OCI-LY7 (cell line): ENCODE measurements at regions not wholly inside any gene's neighbourhood (a gene's known extent, or its start where the extent isn't known, plus 50 kb on each side); places are given as distances from the start of the nearest gene placed in this dataset.

Experiments used
- BruUV-seq: library from RNA; stranded (reverse); fragments of 400-500 nt; replicated peaks from 2 replicates; lab custom pipeline; 2021; lab: Mats Ljungman, UMichigan
- CTCF ChIA-PET: fragments of 300-600 bp; sonication (Branson Sonifier 250); formaldehyde crosslinking; loops from one replicate; lab custom pipeline; 2022; ENCODE audit warnings: antibody characterized with exemption; ENCODE audit not compliant: unreplicated experiment; lab: Charles Lee
- POLR2A ChIA-PET: fragments of 300-600 bp; sonication (Branson Sonifier 250); formaldehyde crosslinking; loops from one replicate; lab custom pipeline; 2022; ENCODE audit warnings: antibody characterized with exemption; lab: Charles Lee
- DNase-seq: peaks from one replicate; pipeline ENCODE4 v3.0.0-alpha.2; 2015; ENCODE audit warnings: low spot score
- H2AFZ ChIP-seq: fragments of 200-600 bp; sonication (generic), shearing (Covaris generic); 2 replicates; pipeline ENCODE4 v1.6.1; 2014; ENCODE audit warnings: mild to moderate bottlenecking, antibody characterized with exemption, low read length, moderate library complexity
- H3K27ac ChIP-seq: fragments of 200-600 bp; sonication (generic); 2 replicates; pipeline ENCODE4 v1.5.1; 2014; ENCODE audit warnings: mixed run types, low read depth, mild to moderate bottlenecking, moderate library complexity, low read length, inconsistent platforms; ENCODE audit not compliant: poor library complexity, severe bottlenecking
- H3K36me3 ChIP-seq: fragments of 200-600 bp; sonication (generic); 2 replicates; pipeline ENCODE4 v1.6.1; 2014; ENCODE audit warnings: mild to moderate bottlenecking, antibody characterized with exemption, low read length, moderate library complexity, mixed read lengths; ENCODE audit not compliant: insufficient read depth
- H3K4me1 ChIP-seq: fragments of 200-600 bp; sonication (generic); 2 replicates; pipeline ENCODE4 v1.5.1; 2014; ENCODE audit warnings: mild to moderate bottlenecking, low read length; ENCODE audit not compliant: insufficient read depth, poor library complexity, severe bottlenecking
- H3K4me2 ChIP-seq: fragments of 200-600 bp; sonication (generic); 2 replicates; pipeline ENCODE4 v1.6.1; 2014; ENCODE audit warnings: mild to moderate bottlenecking, low read length
- H3K4me3 ChIP-seq: fragments of 200-600 bp; sonication (generic); 2 replicates; pipeline ENCODE4 v1.5.1; 2014; ENCODE audit warnings: mild to moderate bottlenecking, low read depth, low read length; ENCODE audit not compliant: poor library complexity, severe bottlenecking
- H3K79me2 ChIP-seq: fragments of 200-600 bp; sonication (generic); 2 replicates; pipeline ENCODE4 v1.6.1; 2016; ENCODE audit warnings: low read depth, mild to moderate bottlenecking, low read length, moderate library complexity, mixed read lengths; ENCODE audit not compliant: insufficient read depth
- H3K9me2 ChIP-seq: fragments of 200-600 bp; sonication (generic); 2 replicates; pipeline ENCODE4 v1.6.1; 2016; ENCODE audit warnings: mild to moderate bottlenecking, low read length, mixed read lengths; ENCODE audit not compliant: insufficient read depth
- H3K9me3 ChIP-seq: fragments of 200-600 bp; sonication (generic); 2 replicates; pipeline ENCODE4 v1.6.1; 2014; ENCODE audit warnings: mild to moderate bottlenecking, mixed run types, low read length, mixed read lengths
- H4K20me1 ChIP-seq: fragments of 200-600 bp; sonication (generic); 2 replicates; pipeline ENCODE4 v1.6.1; 2014; ENCODE audit warnings: mild to moderate bottlenecking, antibody characterized with exemption, low read length, moderate library complexity, mixed read lengths; ENCODE audit not compliant: insufficient read depth
- CTCF ChIP-seq: fragments of 200-600 bp; sonication (generic); conservative IDR thresholded peaks from 2 replicates; pipeline ENCODE4 v1.5.1; 2014; ENCODE audit warnings: mild to moderate bottlenecking, antibody characterized with exemption, low read length, moderate library complexity, mixed read lengths
- EZH2phosphoT487 ChIP-seq: fragments of 200-600 bp; sonication (generic); IDR thresholded peaks from 2 replicates; pipeline ENCODE4 v1.6.1; 2018; ENCODE audit warnings: low read depth, borderline replicate concordance, mild to moderate bottlenecking, mixed run types, antibody characterized with exemption, low read length, moderate library complexity, mixed read lengths
- intact Hi-C: fragments of 100-400 bp; cut with micrococcal nuclease; formaldehyde crosslinking; loops from one replicate; pipeline ENCODE4 v1.10.0; 2022; ENCODE audit not compliant: unreplicated experiment

GRCh38 chr4:187160486-187160885, 436.8 kb upstream of the FAT1 start:
- Histone ChIP-seq H3K4me2 (no peak overlapping the region), H4K20me1 (no peaks in the 10 kb centered on the region), H3K4me1 (peaks cover 6% of the 10 kb centered on the region), H3K9me2 (no peaks in the 10 kb centered on the region), H3K27ac (no peak overlapping the region), H3K9me3 (peaks cover 2% of the 10 kb centered on the region; the same call in 1 of the 2 replicates), H3K4me3 (no peak overlapping the region), H3K79me2 (no peaks in the 10 kb centered on the region), H2AFZ (no peak overlapping the region), H3K36me3 (no peaks in the 10 kb centered on the region; the same call in 1 of the 2 replicates)
- no peak for TF ChIP-seq EZH2phosphoT487
- TF ChIP-seq CTCF, result no peak
- ChIA-PET CTCF (no interaction called here), POLR2A (no interaction called here)
- DNase-seq, result no peak
- no TSS peak for BruUV-seq
- intact Hi-C loops, result no loop called here

GRCh38 chr4:187166886-187167512, 443.3 kb upstream of the FAT1 start:
- ChIA-PET POLR2A (interaction anchor here (0.7 to 1.2 kb wide), 3 partner anchors 8 to 34 kb away, joined by 3 to 4 read pairs (median 4); no protein-coding TSS in a partner anchor), CTCF (no interaction called here)
- no peaks in the 10 kb centered on the region for H4K20me1 ChIP-seq
- H3K4me1 ChIP-seq, result peaks cover 8% of the 10 kb centered on the region
- H3K4me3 ChIP-seq, result no peak overlapping the region
- peak overlapping the region; percentile 28 for H3K4me2 ChIP-seq
- TF ChIP-seq EZH2phosphoT487 (no peak), CTCF (no peak)
- no peak overlapping the region for H3K27ac ChIP-seq
- no peaks in the 10 kb centered on the region for H3K36me3 ChIP-seq
- DNase-seq, result no peak
- H2AFZ ChIP-seq, result peak overlapping the region; percentile 17
- BruUV-seq, result no TSS peak
- intact Hi-C loops, result no loop called here
- no peaks in the 10 kb centered on the region for H3K79me2 ChIP-seq
- no peaks in the 10 kb centered on the region for H3K9me3 ChIP-seq
- no peaks in the 10 kb centered on the region for H3K9me2 ChIP-seq

GRCh38 chr4:187171706-187172339, 448.2 kb upstream of the FAT1 start:
- peak overlapping the region; percentile 27; the same call in 1 of the 2 replicates for H2AFZ ChIP-seq
- no peaks in the 10 kb centered on the region for H3K79me2 ChIP-seq
- H3K4me1 ChIP-seq, result peaks cover 5% of the 10 kb centered on the region
- intact Hi-C loops, result no loop called here
- ChIA-PET POLR2A (interaction anchor here (0.7 kb wide), 1 partner anchor 430 kb away, joined by 3 read pairs; no protein-coding TSS in a partner anchor), CTCF (no interaction called here)
- no TSS peak for BruUV-seq
- H3K4me3 ChIP-seq, result no peak overlapping the region
- H3K9me2 ChIP-seq, result no peaks in the 10 kb centered on the region
- H3K36me3 ChIP-seq, result no peaks in the 10 kb centered on the region
- H3K27ac ChIP-seq, result no peak overlapping the region
- H3K9me3 ChIP-seq, result no peaks in the 10 kb centered on the region
- no peak overlapping the region for H3K4me2 ChIP-seq
- DNase-seq, result no peak
- H4K20me1 ChIP-seq, result no peaks in the 10 kb centered on the region
- TF ChIP-seq CTCF, result no peak
